ENCODE measurements at regions not wholly inside any gene's neighbourhood (a gene's known extent, or its start where the extent isn't known, plus 50 kb on each side); places are given as distances from the start of the nearest gene placed in this dataset.

DNA sequence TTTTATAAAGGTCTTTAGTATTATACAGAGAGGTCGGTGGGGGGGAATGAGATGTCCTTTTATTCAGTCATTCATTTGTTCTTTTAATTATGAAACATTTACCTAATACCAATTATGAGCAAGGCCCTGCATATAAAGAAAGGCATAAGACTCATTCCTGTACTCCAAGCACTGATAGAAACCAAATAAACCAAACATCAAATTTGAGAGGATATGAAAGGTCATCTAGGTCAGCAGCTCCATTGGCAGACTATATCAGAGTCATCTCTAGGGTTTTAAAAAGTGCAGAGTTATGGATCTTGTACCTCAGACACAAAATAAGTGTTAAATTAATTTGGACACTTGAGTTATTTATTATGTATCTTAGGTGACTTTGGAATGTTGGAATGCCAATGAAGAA, 71.5 kb downstream of the CASP12 start:
- TF ChIP-seq, protein P1, sequence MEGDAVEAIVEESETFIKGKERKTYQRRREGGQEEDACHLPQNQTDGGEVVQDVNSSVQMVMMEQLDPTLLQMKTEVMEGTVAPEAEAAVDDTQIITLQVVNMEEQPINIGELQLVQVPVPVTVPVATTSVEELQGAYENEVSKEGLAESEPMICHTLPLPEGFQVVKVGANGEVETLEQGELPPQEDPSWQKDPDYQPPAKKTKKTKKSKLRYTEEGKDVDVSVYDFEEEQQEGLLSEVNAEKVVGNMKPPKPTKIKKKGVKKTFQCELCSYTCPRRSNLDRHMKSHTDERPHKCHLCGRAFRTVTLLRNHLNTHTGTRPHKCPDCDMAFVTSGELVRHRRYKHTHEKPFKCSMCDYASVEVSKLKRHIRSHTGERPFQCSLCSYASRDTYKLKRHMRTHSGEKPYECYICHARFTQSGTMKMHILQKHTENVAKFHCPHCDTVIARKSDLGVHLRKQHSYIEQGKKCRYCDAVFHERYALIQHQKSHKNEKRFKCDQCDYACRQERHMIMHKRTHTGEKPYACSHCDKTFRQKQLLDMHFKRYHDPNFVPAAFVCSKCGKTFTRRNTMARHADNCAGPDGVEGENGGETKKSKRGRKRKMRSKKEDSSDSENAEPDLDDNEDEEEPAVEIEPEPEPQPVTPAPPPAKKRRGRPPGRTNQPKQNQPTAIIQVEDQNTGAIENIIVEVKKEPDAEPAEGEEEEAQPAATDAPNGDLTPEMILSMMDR (IDR thresholded peaks at IDR 0.05; ENCODE audit: low read depth, low read length) = no peak
- TF ChIP-seq EZH2phosphoT487 (IDR thresholded peaks at IDR 0.05; ENCODE audit: low read depth) = no peak

Measured in OCI-LY3 (cell line).